ENCODE measurements at regions not wholly inside any gene's neighbourhood (a gene's known extent, or its start where the extent isn't known, plus 50 kb on each side); places are given as distances from the start of the nearest gene placed in this dataset.

- TF ChIP-seq POLR2A (IDR thresholded peaks at IDR 0.05; ENCODE audit: low read depth, low read length) (no peak), SPI1 (IDR thresholded peaks at IDR 0.05; ENCODE audit: low read depth, low read length) (no peak), POLR2AphosphoS5 (IDR thresholded peaks at IDR 0.05; ENCODE audit: low read depth, low read length) (no peak), TAF1 (IDR thresholded peaks at IDR 0.05; ENCODE audit: low read depth, low read length) (no peak), PAX5 (IDR thresholded peaks at IDR 0.05; ENCODE audit: insufficient read depth, low read length, severe bottlenecking) (no peak)
Observed at GRCh38 chr2:234773764-234774409, 177.9 kb upstream of the SH3BP4 start.

All from GM12891 (cell line).